CD4-positive, alpha-beta T cell (primary cell): ENCODE measurements at regions not wholly inside any gene's neighbourhood (a gene's known extent, or its start where the extent isn't known, plus 50 kb on each side); places are given as distances from the start of the nearest gene placed in this dataset.

Experiments
- ATAC-seq: fragments of 200-7000 bp; cut with Tn5 transposase; one replicate; pipeline ENCODE4 v1.10.0; 2022; ENCODE audit warnings: mild to moderate bottlenecking; ENCODE audit not compliant: poor library complexity
- CTCF ChIA-PET: fragments of 350-600 bp; sonication (Branson Sonifier 250); formaldehyde crosslinking; loops from one replicate; lab custom pipeline; 2021; ENCODE audit warnings: antibody characterized with exemption, inconsistent platforms; lab: Charles Lee
- POLR2A ChIA-PET: fragments of 350-600 bp; sonication (Branson Sonifier 250); formaldehyde crosslinking; loops from one replicate; lab custom pipeline; 2021; ENCODE audit warnings: antibody characterized with exemption, inconsistent platforms; lab: Charles Lee
- DNase-seq, 14 experiments: peaks; one replicate each; pipeline ENCODE4 v3.0.0-alpha.2; 2013 to 2020; ENCODE audit warnings: mixed read lengths in 2 of 14
- H3K27ac ChIP-seq, 2 donors: one replicate each; pipeline versions ENCODE4 v1.5.1 to v1.7.0; 2013; ENCODE audit warnings: low read length in 2 of 2, low read depth in 1 of 2, mild to moderate bottlenecking in 1 of 2
- H3K27me3 ChIP-seq, 2 experiments: 1 replicate in 1 of 2; 2 replicates in 1 of 2; pipeline versions ENCODE4 v1.6.1 to v1.7.0; 2013; ENCODE audit warnings: low read length in 2 of 2, control low read depth in 1 of 2, mild to moderate bottlenecking in 1 of 2, moderate library complexity in 1 of 2; ENCODE audit not compliant: insufficient read depth in 2 of 2, control insufficient read depth in 1 of 2
- H3K36me3 ChIP-seq: one replicate; pipeline ENCODE4 v1.6.1; 2013; ENCODE audit warnings: low read length, control low read depth; ENCODE audit not compliant: insufficient read depth
- H3K4me1 ChIP-seq: one replicate; pipeline ENCODE4 v1.6.1; 2013; ENCODE audit warnings: low read length, control low read depth; ENCODE audit not compliant: insufficient read depth
- H3K4me3 ChIP-seq: one replicate; pipeline ENCODE4 v1.5.1; 2013; ENCODE audit warnings: mild to moderate bottlenecking, low read length, moderate library complexity
- H3K9me3 ChIP-seq, 2 experiments: 1 replicate in 1 of 2; 2 replicates in 1 of 2; pipeline versions ENCODE4 v1.6.1 to v1.7.0; 2013; ENCODE audit warnings: low read length in 2 of 2, mild to moderate bottlenecking in 2 of 2, control low read depth in 1 of 2, moderate library complexity in 1 of 2; ENCODE audit not compliant: control insufficient read depth in 1 of 2, insufficient read depth in 1 of 2
- H3K27ac Mint-ChIP-seq: one replicate; pipeline ENCODE4 v1.8.0; 2020; ENCODE audit warnings: mixed read lengths
- H3K27me3 Mint-ChIP-seq: one replicate; pipeline ENCODE4 v1.8.0; 2021; ENCODE audit warnings: mixed read lengths
- H3K36me3 Mint-ChIP-seq: one replicate; pipeline ENCODE4 v1.8.0; 2021; ENCODE audit warnings: low read depth, mixed read lengths
- H3K4me1 Mint-ChIP-seq: one replicate; pipeline ENCODE4 v1.8.0; 2021; ENCODE audit warnings: low read depth, mixed read lengths
- H3K4me3 Mint-ChIP-seq: one replicate; pipeline ENCODE4 v1.8.0; 2020; ENCODE audit warnings: mild to moderate bottlenecking, mixed read lengths
- H3K9me3 Mint-ChIP-seq: one replicate; pipeline ENCODE4 v1.8.0; 2020; ENCODE audit warnings: mixed read lengths
- CTCF ChIP-seq: fragments of 200-600 bp; IDR thresholded peaks from one replicate; pipeline ENCODE4 v1.8.0; 2022; ENCODE audit warnings: antibody characterized with exemption, mild to moderate bottlenecking
- intact Hi-C, 2 experiments: fragments of 100-400 bp; cut with DNase I in 1 of 2; cut with micrococcal nuclease in 1 of 2; formaldehyde crosslinking; loops; one replicate each; pipeline versions ENCODE4 v1.15.1 to v1.9.0; 2023 to 2025; cut with DNase I, micrococcal nuclease

- H3K4me3 Mint-ChIP-seq, result no peak overlapping the region
- Histone ChIP-seq H3K9me3 (peaks cover 0 to 5% of the 10 kb centered on the region in 2 experiments), H3K4me1 (no peaks in the 10 kb centered on the region), H3K4me3 (no peak overlapping the region), H3K27me3 (no peaks in the 10 kb centered on the region), H3K36me3 (no peaks in the 10 kb centered on the region), H3K27ac (no peak overlapping the region)
- intact Hi-C loops, result no loop called here
- TF ChIP-seq CTCF, result no peak
- no peak overlapping the region for H3K27ac Mint-ChIP-seq
- no peaks in the 10 kb centered on the region for H3K9me3 Mint-ChIP-seq
- no peak for ATAC-seq
- peaks cover 17% of the 10 kb centered on the region for H3K27me3 Mint-ChIP-seq
- ChIA-PET POLR2A (no interaction called here), CTCF (no interaction called here)
- H3K4me1 Mint-ChIP-seq, result no peaks in the 10 kb centered on the region
- H3K36me3 Mint-ChIP-seq, result no peaks in the 10 kb centered on the region
- DNase-seq, result no peak
Observed at GRCh38 chr11:116082256-116082655, 578.0 kb upstream of the CADM1 start.

- Mint-ChIP-seq H3K4me3 (no peak overlapping the region), H3K27me3 (peaks cover 16% of the 10 kb centered on the region), H3K9me3 (peaks cover 4% of the 10 kb centered on the region), H3K27ac (no peak overlapping the region), H3K4me1 (no peaks in the 10 kb centered on the region), H3K36me3 (no peaks in the 10 kb centered on the region)
- ATAC-seq, result no peak
- no peak for DNase-seq
- Histone ChIP-seq H3K4me3 (no peak overlapping the region), H3K27ac (no peak overlapping the region), H3K9me3 (peaks cover 0 to 5% of the 10 kb centered on the region in 2 experiments), H3K27me3 (peaks cover 0 to 3% of the 10 kb centered on the region in 2 experiments), H3K4me1 (no peaks in the 10 kb centered on the region), H3K36me3 (no peaks in the 10 kb centered on the region)
- intact Hi-C loops, result no loop called here
- POLR2A ChIA-PET, result no interaction called here
- CTCF ChIA-PET, result no interaction called here
- no peak for TF ChIP-seq CTCF
Observed at GRCh38 chr11:116079580-116079979, 575.4 kb upstream of the CADM1 start.

GRCh38 chr11:116078101-116078591 is 573.9 kb upstream of the CADM1 start:
- ATAC-seq (no peak), DNase-seq (no peak)
- H3K36me3 ChIP-seq, result no peaks in the 10 kb centered on the region
- CTCF ChIA-PET, result no interaction called here
- H3K27ac Mint-ChIP-seq, result no peak overlapping the region
- H3K9me3 ChIP-seq, result peaks cover 0 to 5% of the 10 kb centered on the region in 2 experiments
- no peaks in the 10 kb centered on the region for H3K4me1 ChIP-seq
- H3K4me3 ChIP-seq, result no peak overlapping the region
- TF ChIP-seq CTCF, result no peak
- H3K27ac ChIP-seq, result no peak overlapping the region
- peaks cover 0 to 3% of the 10 kb centered on the region in 2 experiments for H3K27me3 ChIP-seq
- no peaks in the 10 kb centered on the region for H3K36me3 Mint-ChIP-seq
- no peak overlapping the region for H3K4me3 Mint-ChIP-seq
- intact Hi-C loops, result no loop called here
- POLR2A ChIA-PET, result no interaction called here
- H3K27me3 Mint-ChIP-seq, result peaks cover 14% of the 10 kb centered on the region
- peaks cover 4% of the 10 kb centered on the region for H3K9me3 Mint-ChIP-seq
- H3K4me1 Mint-ChIP-seq, result no peaks in the 10 kb centered on the region
